LNCaP clone FGC (cell line): ENCODE measurements at regions not wholly inside any gene's neighbourhood (a gene's known extent, or its start where the extent isn't known, plus 50 kb on each side); places are given as distances from the start of the nearest gene placed in this dataset.

Experiments
- DNase-seq: peaks from one replicate; pipeline ENCODE4 v3.0.0-alpha.2; 2011; ENCODE audit warnings: low read depth
- H3K4me3 ChIP-seq: 2 replicates; pipeline ENCODE4 v1.5.1; 2011; ENCODE audit warnings: mild to moderate bottlenecking, low read depth, low read length, control low read depth
- TF ChIP-seq, protein P1 (sequence below): IDR thresholded peaks from 2 replicates; pipeline ENCODE4 v1.5.1; 2012; ENCODE audit warnings: mild to moderate bottlenecking; ENCODE audit not compliant: control insufficient read depth, insufficient read depth; ENCODE audit errors: extremely low read depth

DNA sequence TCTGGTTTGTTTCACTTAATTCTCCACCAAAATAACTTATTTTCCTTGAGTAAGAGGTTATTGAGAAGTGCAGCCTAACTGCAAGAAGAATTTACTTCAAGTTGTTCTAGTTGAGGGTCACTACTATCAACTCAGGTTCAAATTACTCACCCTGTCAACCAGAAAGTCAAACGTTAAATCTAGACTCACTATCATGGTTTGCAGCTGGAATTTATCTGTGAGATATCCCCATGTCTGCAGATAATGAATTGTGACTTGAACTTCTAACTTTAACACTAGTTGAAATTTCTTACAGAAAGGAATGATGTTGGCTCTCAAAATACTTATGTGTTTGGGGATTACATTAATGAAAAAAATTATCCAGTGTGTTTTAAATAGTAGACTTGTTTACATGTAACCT lies 1145.7 kb upstream of the NXPH2 start:
- TF ChIP-seq, protein P1, sequence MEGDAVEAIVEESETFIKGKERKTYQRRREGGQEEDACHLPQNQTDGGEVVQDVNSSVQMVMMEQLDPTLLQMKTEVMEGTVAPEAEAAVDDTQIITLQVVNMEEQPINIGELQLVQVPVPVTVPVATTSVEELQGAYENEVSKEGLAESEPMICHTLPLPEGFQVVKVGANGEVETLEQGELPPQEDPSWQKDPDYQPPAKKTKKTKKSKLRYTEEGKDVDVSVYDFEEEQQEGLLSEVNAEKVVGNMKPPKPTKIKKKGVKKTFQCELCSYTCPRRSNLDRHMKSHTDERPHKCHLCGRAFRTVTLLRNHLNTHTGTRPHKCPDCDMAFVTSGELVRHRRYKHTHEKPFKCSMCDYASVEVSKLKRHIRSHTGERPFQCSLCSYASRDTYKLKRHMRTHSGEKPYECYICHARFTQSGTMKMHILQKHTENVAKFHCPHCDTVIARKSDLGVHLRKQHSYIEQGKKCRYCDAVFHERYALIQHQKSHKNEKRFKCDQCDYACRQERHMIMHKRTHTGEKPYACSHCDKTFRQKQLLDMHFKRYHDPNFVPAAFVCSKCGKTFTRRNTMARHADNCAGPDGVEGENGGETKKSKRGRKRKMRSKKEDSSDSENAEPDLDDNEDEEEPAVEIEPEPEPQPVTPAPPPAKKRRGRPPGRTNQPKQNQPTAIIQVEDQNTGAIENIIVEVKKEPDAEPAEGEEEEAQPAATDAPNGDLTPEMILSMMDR, result no peak
- no peak overlapping the region for H3K4me3 ChIP-seq
- DNase-seq, result no peak

DNA sequence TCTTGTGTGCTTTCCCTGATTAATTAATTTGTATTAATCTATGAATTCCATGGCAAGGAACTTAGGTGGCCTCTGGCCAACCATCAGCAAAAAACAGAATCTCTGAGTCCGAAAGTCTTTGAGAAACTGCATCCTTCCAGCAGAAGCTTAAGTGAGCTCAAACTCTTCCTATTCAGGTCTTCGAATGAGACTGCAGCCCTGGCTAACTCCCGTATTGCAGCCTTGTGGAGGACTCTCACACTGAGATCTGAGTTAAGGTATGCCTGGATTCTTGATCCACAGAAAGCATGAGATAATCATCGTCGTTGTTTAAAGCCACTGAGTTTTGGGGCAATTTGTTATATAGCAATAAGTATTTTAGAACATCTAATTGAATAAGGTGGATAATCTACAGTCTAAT lies 1143.9 kb upstream of the NXPH2 start:
- DNase-seq, result no peak
- H3K4me3 ChIP-seq, result no peak overlapping the region
- TF ChIP-seq, protein P1, result no peak

DNA sequence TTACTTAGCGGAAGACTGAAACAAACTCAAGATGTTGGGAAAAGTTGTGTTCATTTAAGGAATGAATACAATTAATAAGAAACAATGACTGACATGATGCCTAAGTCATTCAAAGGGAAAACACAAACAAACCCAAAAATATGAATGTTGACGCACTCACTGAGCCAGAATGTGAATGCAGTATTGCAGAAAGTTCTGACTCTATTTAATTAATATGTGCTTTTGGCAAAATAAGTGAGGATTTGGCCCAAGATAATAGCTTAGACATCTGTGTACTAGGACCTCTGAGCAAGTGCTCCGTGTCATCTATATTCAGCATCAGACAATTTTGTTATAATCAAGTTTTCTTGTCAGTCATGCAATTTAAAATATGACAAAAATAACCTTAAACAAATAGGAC lies 1138.8 kb upstream of the NXPH2 start:
- TF ChIP-seq, protein P1, result no peak
- H3K4me3 ChIP-seq, result no peak overlapping the region
- DNase-seq, result no peak

DNA sequence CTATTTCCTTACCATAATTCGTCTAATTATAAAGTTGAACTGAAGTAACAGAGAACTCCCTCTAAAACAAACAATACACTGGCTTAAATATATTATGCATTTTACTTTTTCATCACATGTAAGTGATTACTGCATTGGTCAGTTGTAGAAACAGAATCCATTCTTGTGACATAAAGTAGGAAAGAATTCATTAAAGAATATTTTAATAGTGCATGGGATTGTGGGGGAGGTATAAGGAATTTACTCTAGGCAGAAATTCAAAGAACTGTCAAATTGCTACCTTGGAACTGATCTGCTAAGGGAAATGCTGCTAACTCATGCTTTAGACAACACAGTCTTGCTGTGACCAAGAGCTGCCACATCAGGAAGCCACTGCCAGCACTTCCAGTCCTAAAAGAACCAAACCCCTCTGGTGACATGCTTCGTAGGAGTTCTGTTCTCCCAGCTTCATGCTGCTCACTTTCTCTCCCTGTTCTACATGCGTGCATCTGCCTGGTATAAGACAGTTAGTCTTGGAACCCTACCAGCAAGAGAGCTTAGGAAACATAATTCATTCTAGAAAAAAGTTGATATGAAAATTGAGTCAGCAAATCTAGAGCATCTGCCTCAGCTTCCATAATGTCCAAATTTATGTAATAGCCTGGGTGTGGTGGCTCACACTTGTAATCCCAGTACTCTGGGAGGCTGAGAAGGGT lies 1137.6 kb upstream of the NXPH2 start:
- DNase-seq, result no peak
- TF ChIP-seq, protein P1, result no peak
- H3K4me3 ChIP-seq, result no peak overlapping the region

- TF ChIP-seq, protein P1, result no peak
- H3K4me3 ChIP-seq, result no peak overlapping the region
- no peak for DNase-seq
These were observed 1136.6 kb upstream of the NXPH2 start for GRCh38 chr2:139916822-139917221.

GRCh38 chr2:139911160-139911559 lies 1131.0 kb upstream of the NXPH2 start:
- H3K4me3 ChIP-seq, result no peak overlapping the region
- TF ChIP-seq, protein P1, result no peak
- DNase-seq, result no peak

GRCh38 chr2:139909136-139909535 lies 1128.9 kb upstream of the NXPH2 start:
- TF ChIP-seq, protein P1, result no peak
- no peak overlapping the region for H3K4me3 ChIP-seq
- no peak for DNase-seq
